Hematopoietic multipotent progenitor cell treated with erythropoietin and hydrocortisone succinate and interleukin-3 and kit ligand, for 17 days (in vitro differentiated cells): ENCODE measurements at regions not wholly inside any gene's neighbourhood (a gene's known extent, or its start where the extent isn't known, plus 50 kb on each side); places are given as distances from the start of the nearest gene placed in this dataset.
"Not testable (repeated sequence)": the region's sequence is repeated elsewhere in the genome, so short reads cannot be mapped to it uniquely, and the experiment has no call there.

ENCODE experiments used
- DNase-seq: peaks from one replicate; pipeline ENCODE4 v3.0.0-alpha.2; 2015; ENCODE audit warnings: low spot score

DNA sequence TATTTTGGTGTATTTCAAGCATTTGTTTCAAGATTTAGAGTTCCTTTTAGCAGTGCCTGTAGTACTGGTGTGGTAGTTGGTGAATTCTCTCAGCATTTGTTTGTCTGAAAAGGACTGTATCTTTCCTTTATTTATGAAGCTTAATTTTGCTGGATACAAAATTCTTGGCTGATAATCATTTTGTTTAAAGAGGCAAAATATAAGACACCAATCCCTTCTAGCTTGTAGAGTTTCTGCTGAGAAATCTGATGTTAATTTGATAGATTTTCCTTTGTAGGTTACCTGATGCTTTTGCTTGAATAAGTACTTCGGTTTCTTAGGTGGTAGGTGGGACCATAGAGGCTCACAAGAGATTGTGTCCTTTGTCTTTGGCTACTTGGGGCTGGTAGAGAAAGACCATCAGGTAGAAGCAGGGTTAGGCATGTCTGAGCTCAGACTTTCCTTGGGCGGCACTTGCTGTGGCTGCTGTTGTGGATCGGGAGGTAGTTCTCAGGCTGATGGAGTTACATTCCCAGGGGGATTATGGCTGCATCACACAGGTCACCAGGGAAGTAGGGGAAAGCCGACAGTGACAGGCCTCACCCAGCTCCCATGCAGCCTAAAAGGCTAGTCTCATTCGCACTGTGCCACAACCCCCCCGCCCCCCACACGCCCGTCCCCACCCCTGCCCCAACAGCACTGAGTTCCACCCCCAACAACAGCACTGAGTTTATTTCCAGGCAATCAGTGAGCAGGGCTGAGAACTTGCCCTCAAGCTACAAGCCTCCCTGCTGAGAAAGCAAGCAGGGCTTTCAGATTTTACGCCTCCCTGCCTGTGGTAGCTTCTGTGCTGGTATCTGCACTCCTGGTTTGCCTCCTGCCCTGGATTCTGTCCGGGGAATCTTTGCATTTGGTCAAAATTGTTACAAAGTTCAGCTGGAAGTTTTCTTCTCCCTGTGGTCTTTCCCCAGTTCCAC, 127.1 kb upstream of the GLRA1 start:
- DNase-seq = no peak

DNA sequence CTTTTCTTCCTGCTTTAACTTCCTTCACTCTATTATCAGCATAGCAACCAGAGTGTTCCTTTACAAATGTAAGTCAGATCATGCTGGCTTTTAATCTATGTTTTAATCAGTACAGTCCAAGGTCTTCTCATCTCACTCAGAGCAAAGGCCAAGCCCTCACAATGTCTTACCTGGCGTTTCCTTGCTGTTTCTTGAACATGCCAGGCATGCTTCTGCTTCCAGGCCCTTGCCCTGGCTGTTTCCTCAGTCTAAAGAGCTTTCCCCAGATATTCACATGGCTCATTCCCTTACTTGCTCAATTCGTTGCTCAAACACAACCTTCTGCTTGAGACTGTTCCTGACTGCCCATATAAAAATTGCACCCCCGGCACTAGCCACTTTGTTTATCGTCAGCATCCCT, 121.7 kb upstream of the GLRA1 start:
- DNase-seq = no peak

DNA sequence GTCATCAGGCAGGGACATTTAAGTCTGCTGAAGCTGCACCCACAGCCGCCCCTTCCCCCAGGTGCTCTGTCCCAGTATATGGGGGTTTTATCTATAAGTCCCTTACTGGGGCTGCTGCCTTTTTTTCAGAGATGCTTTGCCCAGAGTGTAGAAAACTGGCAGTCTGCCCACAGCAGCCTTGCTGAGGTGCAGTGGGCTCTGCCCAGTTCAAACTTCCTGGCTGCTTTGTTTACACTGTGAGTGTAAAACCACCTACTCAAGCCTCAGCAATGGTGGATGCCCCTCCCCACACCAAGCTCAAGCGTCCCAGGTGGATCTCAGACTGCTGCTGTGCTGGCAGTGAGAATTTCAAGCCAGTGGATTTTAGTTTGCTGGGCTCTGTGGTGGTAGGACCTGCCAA, 114.2 kb upstream of the GLRA1 start:
- DNase-seq = not testable (repeated sequence)

DNA sequence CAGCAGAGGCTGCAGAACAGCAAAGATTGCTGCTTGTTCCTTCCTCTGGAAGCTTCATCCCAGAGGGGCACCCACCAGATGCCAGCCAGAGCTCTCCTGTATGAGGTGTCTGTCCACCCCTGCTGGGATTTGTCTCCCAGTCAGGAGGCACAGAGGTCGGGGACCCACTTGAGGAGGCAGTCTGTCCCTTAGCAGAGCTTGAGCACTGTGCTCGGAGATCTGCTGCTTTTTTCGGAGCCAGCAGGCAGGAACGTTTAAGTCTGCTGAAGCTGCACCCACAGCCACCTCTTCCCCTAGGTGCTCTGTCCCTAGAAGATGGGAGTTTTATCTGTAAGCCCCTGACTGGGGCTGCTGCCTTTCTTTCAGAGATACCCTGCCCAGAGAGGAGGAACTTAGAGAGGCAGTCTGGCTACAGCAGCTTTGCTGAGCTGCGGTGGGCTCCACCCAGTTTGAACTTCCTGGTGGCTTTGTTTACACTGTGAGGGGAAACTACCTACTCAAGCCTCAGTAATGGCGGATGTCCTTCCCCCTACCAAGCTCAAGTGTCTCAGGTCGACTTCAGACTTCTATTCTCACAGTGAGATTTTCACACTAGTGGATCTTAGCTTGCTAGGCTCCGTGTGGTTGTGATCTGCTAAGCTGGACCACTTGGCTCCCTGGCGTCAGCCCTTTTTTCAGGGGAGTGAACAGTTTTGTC, 101.8 kb upstream of the GLRA1 start:
- DNase-seq = not testable (repeated sequence)

DNA sequence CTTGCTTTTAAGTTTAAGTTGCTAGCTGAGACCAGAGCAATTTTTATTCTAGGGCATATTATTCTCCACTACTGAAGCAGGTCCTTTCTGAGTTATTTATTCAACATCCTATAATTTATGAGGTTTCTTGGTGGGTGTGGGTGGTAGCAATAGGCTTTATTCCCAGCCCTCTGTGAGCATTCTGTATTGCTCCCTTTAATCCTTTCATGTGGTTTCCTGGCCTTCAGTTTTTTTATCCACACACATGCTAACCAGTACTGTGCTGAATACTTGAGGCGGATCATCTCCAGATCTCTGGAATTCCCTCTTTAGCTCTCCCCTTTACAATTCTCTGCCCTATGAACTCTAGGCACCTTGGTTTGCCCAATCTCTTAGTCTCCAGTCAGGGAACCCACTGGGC, 91.8 kb upstream of the GLRA1 start:
- DNase-seq = no peak

DNA sequence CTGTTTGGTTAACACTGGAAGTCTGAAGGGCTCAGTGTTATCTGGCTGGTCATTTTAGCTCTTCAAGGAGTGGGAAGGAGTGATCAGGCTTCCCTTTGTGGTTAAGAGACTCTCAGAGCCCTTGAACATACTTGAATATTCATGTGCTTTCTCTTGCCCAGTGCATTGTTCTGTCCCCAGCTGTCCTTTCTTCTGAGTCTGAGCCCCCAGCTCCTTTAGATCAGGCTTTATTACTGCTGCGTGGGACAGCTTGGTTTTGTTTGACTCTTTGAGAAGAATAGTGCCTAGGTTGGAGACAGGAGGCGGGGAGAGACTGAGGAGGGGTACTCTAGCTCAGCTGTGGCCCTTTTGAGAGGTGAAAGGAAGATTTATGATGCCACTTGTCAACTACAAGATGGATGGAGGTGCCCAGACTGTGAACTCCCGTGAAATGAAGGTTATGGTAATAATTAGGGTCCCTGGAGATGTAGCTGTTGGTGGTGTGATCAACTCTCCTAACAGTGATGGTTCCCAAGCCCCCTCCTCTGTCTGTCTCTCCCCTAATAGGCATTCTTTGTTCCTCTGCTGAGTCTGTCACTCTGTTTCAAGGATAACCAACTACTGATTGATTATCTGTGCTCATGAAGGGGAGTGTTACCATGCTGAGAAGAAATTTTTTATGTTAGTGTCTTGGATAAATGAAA, 83.1 kb upstream of the GLRA1 start:
- DNase-seq = no peak

DNA sequence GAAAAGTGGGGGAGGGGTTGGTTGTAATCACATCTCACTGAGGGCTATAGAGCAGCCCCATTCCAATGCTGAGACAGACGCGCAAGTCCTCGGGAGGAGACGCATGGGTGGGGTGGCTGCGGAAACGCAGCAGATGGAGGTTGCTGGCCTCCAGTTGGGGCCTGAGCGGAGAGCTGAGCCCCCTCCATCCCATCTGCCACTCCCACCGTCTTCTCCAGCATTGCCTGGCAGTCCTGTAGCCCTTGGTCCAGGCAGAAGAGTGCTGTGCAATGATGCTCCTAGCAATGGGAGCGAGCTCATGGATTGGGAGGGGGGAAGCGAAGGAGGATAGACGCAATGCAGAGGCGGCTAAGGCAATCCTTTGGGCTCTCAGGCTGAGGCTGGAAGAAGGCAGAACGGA, 79.4 kb upstream of the GLRA1 start:
- DNase-seq = no peak
